ENCODE measurements at regions not wholly inside any gene's neighbourhood (a gene's known extent, or its start where the extent isn't known, plus 50 kb on each side); places are given as distances from the start of the nearest gene placed in this dataset.

- intact Hi-C loops (cut with DNase I): no loop called here
- WGBS, 4 donors: 63 to 79% (median 68%) methylated on average over 1 of the region's 1 CpG
These were observed 1841.9 kb downstream of the EFNA5 start for GRCh38 chr5:105828821-105829220.

GRCh38 chr5:105821800-105822199 is 1848.9 kb downstream of the EFNA5 start:
- no peaks in the 10 kb centered on the region for H3K4me1 ChIP-seq
- no peaks in the 10 kb centered on the region for H3K36me3 ChIP-seq
- no peaks in the 10 kb centered on the region for H3K9me3 ChIP-seq
- H3K27ac ChIP-seq: no peak overlapping the region
- TF ChIP-seq POLR2A (IDR thresholded peaks at IDR 0.05) (no peak), CTCF (IDR thresholded peaks at IDR 0.05) (no peak)
- WGBS, 4 donors: 69 to 77% (median 73%) methylated on average over 2 of the region's 2 CpGs
- no peak overlapping the region for H3K4me3 ChIP-seq
- intact Hi-C loops (cut with DNase I): no loop called here
- ATAC-seq: no peak
- DNase-seq: no peak
- no peaks in the 10 kb centered on the region for H3K27me3 ChIP-seq

More at GRCh38 chr5:105828821-105829220, 1841.9 kb downstream of the EFNA5 start:
- no peaks in the 10 kb centered on the region for H3K36me3 ChIP-seq
- no peaks in the 10 kb centered on the region for H3K4me1 ChIP-seq
- H3K27me3 ChIP-seq: no peaks in the 10 kb centered on the region
- no peak overlapping the region for H3K27ac ChIP-seq
- TF ChIP-seq POLR2A (IDR thresholded peaks at IDR 0.05): no peak
- no peak for TF ChIP-seq CTCF (IDR thresholded peaks at IDR 0.05)
- no peaks in the 10 kb centered on the region for H3K9me3 ChIP-seq
- no peak for DNase-seq
- no peak overlapping the region for H3K4me3 ChIP-seq
- ATAC-seq: no peak

- Histone ChIP-seq H3K27me3 (no peaks in the 10 kb centered on the region), H3K4me3 (no peak overlapping the region), H3K36me3 (no peaks in the 10 kb centered on the region), H3K27ac (no peak overlapping the region), H3K9me3 (no peaks in the 10 kb centered on the region), H3K4me1 (no peaks in the 10 kb centered on the region)
- 67 to 72% (median 69%) methylated on average over 2 of the region's 2 CpGs for WGBS, 4 donors
- ATAC-seq (no peak), DNase-seq (no peak)
- intact Hi-C loops (cut with DNase I): no loop called here
- TF ChIP-seq POLR2A (IDR thresholded peaks at IDR 0.05): no peak
- TF ChIP-seq CTCF (IDR thresholded peaks at IDR 0.05): no peak
These were observed 1852.8 kb downstream of the EFNA5 start for GRCh38 chr5:105817914-105818313.

- intact Hi-C loops (cut with DNase I): no loop called here
- WGBS, 4 donors: 56 to 71% (median 63%) methylated on average over 3 of the region's 3 CpGs
These were observed 1853.3 kb downstream of the EFNA5 start for GRCh38 chr5:105817416-105817815.

More at GRCh38 chr5:105817416-105817815, 1853.3 kb downstream of the EFNA5 start:
- Histone ChIP-seq H3K4me3 (no peak overlapping the region), H3K27ac (no peak overlapping the region), H3K4me1 (no peaks in the 10 kb centered on the region), H3K27me3 (no peaks in the 10 kb centered on the region), H3K36me3 (no peaks in the 10 kb centered on the region), H3K9me3 (no peaks in the 10 kb centered on the region)
- DNase-seq (no peak), ATAC-seq (no peak)
- TF ChIP-seq POLR2A (IDR thresholded peaks at IDR 0.05) (no peak), CTCF (IDR thresholded peaks at IDR 0.05) (no peak)
